SU-DHL-6 (cell line): ENCODE measurements at regions not wholly inside any gene's neighbourhood (a gene's known extent, or its start where the extent isn't known, plus 50 kb on each side); places are given as distances from the start of the nearest gene placed in this dataset.

Experiments used
- H2AFZ ChIP-seq: fragments of 200-600 bp; sonication (generic); 2 replicates; pipeline ENCODE4 v1.6.1; 2014; ENCODE audit warnings: low read depth, mild to moderate bottlenecking, moderate library complexity, mixed read lengths, antibody characterized with exemption, low read length; ENCODE audit not compliant: severe bottlenecking
- H3F3A ChIP-seq: fragments of 200-600 bp; shearing (Covaris generic); 2 replicates; pipeline ENCODE4 v1.6.0; 2016; ENCODE audit warnings: antibody characterized with exemption, mild to moderate bottlenecking; ENCODE audit not compliant: insufficient read depth
- H3K27ac ChIP-seq: fragments of 200-600 bp; sonication (generic); 2 replicates; pipeline ENCODE4 v1.5.1; 2016; ENCODE audit warnings: low read depth, mild to moderate bottlenecking, low read length, moderate library complexity, mixed read lengths
- H3K27me3 ChIP-seq: fragments of 200-600 bp; sonication (generic), shearing (Covaris generic); 2 replicates; pipeline ENCODE4 v1.6.0; 2014; ENCODE audit warnings: mild to moderate bottlenecking, low read length
- H3K36me3 ChIP-seq: fragments of 200-600 bp; sonication (generic); 2 replicates; pipeline ENCODE4 v1.6.1; 2014; ENCODE audit warnings: mild to moderate bottlenecking, low read length, mixed read lengths
- H3K4me2 ChIP-seq: fragments of 300-600, 200-600 bp; shearing (Covaris generic), sonication (generic); 2 replicates; pipeline ENCODE4 v1.6.0; 2014; ENCODE audit warnings: low read length, low read depth, mild to moderate bottlenecking; ENCODE audit not compliant: poor library complexity, severe bottlenecking
- H3K4me3 ChIP-seq: fragments of 200-600 bp; sonication (generic); 2 replicates; pipeline ENCODE4 v1.5.1; 2014; ENCODE audit warnings: antibody characterized with exemption, low read length, mild to moderate bottlenecking, mixed read lengths; ENCODE audit not compliant: insufficient read depth, poor library complexity, severe bottlenecking
- H3K79me2 ChIP-seq: fragments of 200-600 bp; sonication (generic); 2 replicates; pipeline ENCODE4 v1.6.1; 2014; ENCODE audit warnings: mild to moderate bottlenecking, low read length, moderate library complexity; ENCODE audit not compliant: insufficient read depth
- H3K9ac ChIP-seq: fragments of 200-600 bp; sonication (generic); 2 replicates; pipeline ENCODE4 v1.7.0; 2014; ENCODE audit warnings: mild to moderate bottlenecking, low read length
- H3K9me2 ChIP-seq: fragments of 200-600 bp; sonication (generic); replicated peaks from 2 replicates; pipeline ENCODE4 v1.6.1; 2014; ENCODE audit warnings: low read length; ENCODE audit not compliant: insufficient read depth
- H3K9me3 ChIP-seq: fragments of 200-600 bp; sonication (generic); 2 replicates; pipeline ENCODE4 v1.6.1; 2014; ENCODE audit warnings: low read length, mixed read lengths; ENCODE audit not compliant: insufficient read depth
- H4K20me1 ChIP-seq: fragments of 200-600 bp; sonication (generic); 2 replicates; pipeline ENCODE4 v1.6.1; 2014; ENCODE audit warnings: low read depth, mild to moderate bottlenecking, antibody characterized with exemption, low read length, moderate library complexity, mixed read lengths
- EZH2phosphoT487 ChIP-seq: fragments of 200-600 bp; sonication (generic), shearing (Covaris generic); conservative IDR thresholded peaks from 2 replicates; pipeline ENCODE4 v1.6.1; 2018; ENCODE audit warnings: mild to moderate bottlenecking, antibody characterized with exemption, low read length, moderate library complexity, mixed read lengths
- TF ChIP-seq, protein P1 (sequence below): fragments of 200-600 bp; sonication (generic); IDR thresholded peaks from one replicate; pipeline ENCODE4 v1.5.1; 2017; ENCODE audit warnings: antibody characterized with exemption, mild to moderate bottlenecking, low read length, moderate library complexity; ENCODE audit not compliant: insufficient read depth, poor library complexity, severe bottlenecking

DNA sequence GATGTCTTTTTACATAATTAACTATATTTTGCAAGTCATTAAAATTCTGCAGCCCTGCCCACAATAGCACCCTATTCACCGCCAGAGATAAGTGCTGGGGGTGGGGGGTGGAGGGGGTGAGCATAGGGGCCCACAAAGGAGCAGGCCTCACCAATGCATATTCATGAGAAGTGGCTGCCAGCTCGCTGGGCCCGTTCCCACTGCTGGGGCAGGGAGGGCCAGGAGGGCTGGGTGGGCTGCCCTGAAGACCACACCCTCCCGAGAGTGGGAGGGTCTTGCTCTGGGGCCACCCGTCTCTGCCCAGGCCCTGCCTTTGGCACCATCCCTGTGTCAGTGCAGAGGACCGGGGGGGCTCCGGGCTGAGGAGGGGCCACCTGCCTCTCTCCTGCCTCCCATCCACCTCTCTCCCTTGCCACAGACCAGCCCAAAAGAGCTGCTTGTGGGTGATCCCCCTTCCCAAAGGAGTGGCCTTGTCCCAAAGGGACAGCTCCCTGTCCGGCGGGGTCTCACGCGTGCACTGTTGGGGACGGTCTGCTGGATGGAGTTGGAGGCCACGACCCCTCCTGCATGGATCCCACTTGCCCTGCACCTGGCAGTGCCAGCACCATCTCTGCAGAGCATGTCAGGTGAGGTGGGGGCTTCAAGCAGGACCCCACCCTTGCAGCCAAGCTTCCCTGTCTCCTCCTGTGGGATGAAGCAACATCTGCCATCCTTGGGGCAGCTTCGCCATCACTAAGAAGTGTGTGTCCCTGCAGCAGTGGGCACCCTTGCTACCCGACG, 138.8 kb upstream of the GPC1 start:
- no peaks in the 10 kb centered on the region for H3K9me3 ChIP-seq
- H3F3A ChIP-seq: no peaks in the 10 kb centered on the region
- H3K4me2 ChIP-seq: no peak overlapping the region
- H4K20me1 ChIP-seq: no peaks in the 10 kb centered on the region
- H3K4me3 ChIP-seq: no peak overlapping the region
- no peaks in the 10 kb centered on the region for H3K9me2 ChIP-seq
- H2AFZ ChIP-seq: no peak overlapping the region
- no peak overlapping the region for H3K9ac ChIP-seq
- TF ChIP-seq, protein P1, sequence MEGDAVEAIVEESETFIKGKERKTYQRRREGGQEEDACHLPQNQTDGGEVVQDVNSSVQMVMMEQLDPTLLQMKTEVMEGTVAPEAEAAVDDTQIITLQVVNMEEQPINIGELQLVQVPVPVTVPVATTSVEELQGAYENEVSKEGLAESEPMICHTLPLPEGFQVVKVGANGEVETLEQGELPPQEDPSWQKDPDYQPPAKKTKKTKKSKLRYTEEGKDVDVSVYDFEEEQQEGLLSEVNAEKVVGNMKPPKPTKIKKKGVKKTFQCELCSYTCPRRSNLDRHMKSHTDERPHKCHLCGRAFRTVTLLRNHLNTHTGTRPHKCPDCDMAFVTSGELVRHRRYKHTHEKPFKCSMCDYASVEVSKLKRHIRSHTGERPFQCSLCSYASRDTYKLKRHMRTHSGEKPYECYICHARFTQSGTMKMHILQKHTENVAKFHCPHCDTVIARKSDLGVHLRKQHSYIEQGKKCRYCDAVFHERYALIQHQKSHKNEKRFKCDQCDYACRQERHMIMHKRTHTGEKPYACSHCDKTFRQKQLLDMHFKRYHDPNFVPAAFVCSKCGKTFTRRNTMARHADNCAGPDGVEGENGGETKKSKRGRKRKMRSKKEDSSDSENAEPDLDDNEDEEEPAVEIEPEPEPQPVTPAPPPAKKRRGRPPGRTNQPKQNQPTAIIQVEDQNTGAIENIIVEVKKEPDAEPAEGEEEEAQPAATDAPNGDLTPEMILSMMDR: no peak
- TF ChIP-seq EZH2phosphoT487: no peak
- H3K27ac ChIP-seq: no peak overlapping the region
- no peaks in the 10 kb centered on the region for H3K79me2 ChIP-seq
- H3K36me3 ChIP-seq: no peaks in the 10 kb centered on the region
- H3K27me3 ChIP-seq: no peaks in the 10 kb centered on the region

DNA sequence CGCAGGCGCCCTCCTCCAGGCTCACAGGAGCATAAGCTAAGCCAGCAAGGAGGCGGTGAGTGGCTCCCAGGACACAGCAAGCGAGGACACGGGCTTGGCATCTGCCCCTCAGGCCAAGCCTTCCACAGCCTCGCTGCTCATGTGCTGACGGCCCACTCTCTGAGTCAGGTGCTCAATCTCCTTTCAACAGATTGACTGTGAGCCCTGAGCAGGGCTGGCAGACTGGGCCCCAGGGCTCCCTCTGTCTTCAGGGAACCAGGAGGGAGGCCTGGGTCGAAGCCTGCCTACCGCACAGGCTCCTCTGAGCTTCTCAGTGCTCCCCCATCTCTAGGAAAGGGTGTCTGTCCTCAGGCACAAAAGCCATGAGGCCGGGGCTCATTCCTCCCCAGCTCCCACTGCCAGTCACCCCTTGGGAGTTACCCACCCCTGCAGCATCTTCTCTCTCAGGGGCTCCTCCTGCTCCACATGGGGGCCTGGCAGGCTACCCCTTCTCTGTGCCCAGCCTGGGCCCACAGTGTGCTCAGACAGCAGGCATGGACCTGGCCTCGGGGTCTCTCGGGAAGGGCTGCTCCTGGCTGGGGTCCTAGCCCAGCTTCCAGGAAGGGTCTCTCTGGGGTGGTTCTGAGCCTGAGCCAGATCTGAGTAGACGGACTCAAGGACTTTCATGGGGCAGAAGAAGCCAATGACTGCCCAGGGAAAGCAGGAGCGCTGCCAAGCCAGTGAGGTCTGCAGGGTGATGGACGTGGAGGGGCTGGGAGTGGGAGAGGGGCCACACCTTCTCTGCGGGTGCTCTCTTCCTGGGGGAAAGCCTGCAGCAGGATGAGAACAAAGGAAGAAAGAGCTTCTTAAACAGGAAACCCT, 138.0 kb upstream of the GPC1 start:
- H3K4me3 ChIP-seq: no peak overlapping the region
- TF ChIP-seq, protein P1: no peak
- no peak for TF ChIP-seq EZH2phosphoT487
- H3K4me2 ChIP-seq: no peak overlapping the region
- H2AFZ ChIP-seq: no peak overlapping the region
- H3K27me3 ChIP-seq: no peaks in the 10 kb centered on the region
- H3K9me2 ChIP-seq: no peaks in the 10 kb centered on the region
- no peaks in the 10 kb centered on the region for H3K9me3 ChIP-seq
- H3K79me2 ChIP-seq: no peaks in the 10 kb centered on the region
- H3K36me3 ChIP-seq: no peaks in the 10 kb centered on the region
- no peaks in the 10 kb centered on the region for H4K20me1 ChIP-seq
- no peaks in the 10 kb centered on the region for H3F3A ChIP-seq
- H3K9ac ChIP-seq: no peak overlapping the region
- H3K27ac ChIP-seq: no peak overlapping the region

- H3K79me2 ChIP-seq: no peaks in the 10 kb centered on the region
- H3K9me2 ChIP-seq: no peaks in the 10 kb centered on the region
- no peak overlapping the region for H3K4me2 ChIP-seq
- TF ChIP-seq, protein P1: no peak
- no peak overlapping the region for H3K27ac ChIP-seq
- no peaks in the 10 kb centered on the region for H4K20me1 ChIP-seq
- H2AFZ ChIP-seq: no peak overlapping the region
- H3K9me3 ChIP-seq: no peaks in the 10 kb centered on the region
- no peaks in the 10 kb centered on the region for H3F3A ChIP-seq
- H3K36me3 ChIP-seq: no peaks in the 10 kb centered on the region
- no peak overlapping the region for H3K9ac ChIP-seq
- no peak overlapping the region for H3K4me3 ChIP-seq
- no peaks in the 10 kb centered on the region for H3K27me3 ChIP-seq
These were observed 137.2 kb upstream of the GPC1 start for GRCh38 chr2:240298117-240298790.
